HepG2 (cell line): ENCODE measurements at regions not wholly inside any gene's neighbourhood (a gene's known extent, or its start where the extent isn't known, plus 50 kb on each side); places are given as distances from the start of the nearest gene placed in this dataset.

Source experiments
- ATAC-seq: fragments of 200-7000 bp; cut with Tn5 transposase; 3 replicates; pipeline ENCODE4 v1.9.1; 2020; ENCODE audit warnings: mild to moderate bottlenecking, moderate library complexity
- BruUV-seq: library from RNA; stranded (reverse); fragments of 400-500 nt; replicated peaks from 2 replicates; lab custom pipeline; 2021; lab: Mats Ljungman, UMichigan
- CTCF ChIA-PET: fragments of 300-600 bp; formaldehyde crosslinking; extraction: SDS; loops from one replicate; lab custom pipeline; 2021; ENCODE audit warnings: low total read pairs, inconsistent platforms, low intra/inter-chr PET ratio; lab: Yijun Ruan, JAX
- POLR2A ChIA-PET: fragments of 350-600 bp; sonication (Branson Sonifier 250); formaldehyde crosslinking; loops from one replicate; lab custom pipeline; 2020; ENCODE audit warnings: antibody characterized with exemption, inconsistent platforms; lab: Yijun Ruan, JAX
- DNase-seq: peaks from one replicate; pipeline ENCODE4 v3.0.0-alpha.2; 2015; ENCODE audit warnings: low spot score
- FAIRE-seq: peaks from 3 replicates; lab custom pipeline; 2011; peaks lifted over from hg19 to GRCh38; lab: Jason Lieb, UNC
- H2AFZ ChIP-seq: one replicate; pipeline ENCODE4 v1.6.1; 2011; ENCODE audit warnings: low read length, inconsistent platforms
- H3K27ac ChIP-seq: fragments of 300-600 bp; 3 replicates; pipeline ENCODE4 v1.8.0; 2011; ENCODE audit warnings: mixed run types, mild to moderate bottlenecking, mixed read lengths, low read length, inconsistent platforms; ENCODE audit not compliant: insufficient read depth; ENCODE audit errors: extremely low read length
- H3K27me3 ChIP-seq, 2 experiments: fragments of 200-600 bp in 1 of 2; 2 replicates in 1 of 2; 3 replicates in 1 of 2; pipeline versions ENCODE4 v1.6.0 to v1.8.0; 2011; ENCODE audit warnings: low read length in 2 of 2, mild to moderate bottlenecking in 2 of 2, moderate library complexity in 2 of 2, inconsistent platforms in 1 of 2; ENCODE audit not compliant: insufficient read depth in 2 of 2, control insufficient read depth in 1 of 2
- H3K36me3 ChIP-seq, 2 experiments: fragments of 200-600 bp in 1 of 2; replicated peaks in 1 of 2; 2 replicates in 1 of 2; 3 replicates in 1 of 2; pipeline versions ENCODE4 v1.5.1 to v1.8.0; 2011; ENCODE audit warnings: low read length in 2 of 2, inconsistent platforms in 1 of 2; ENCODE audit not compliant: insufficient read depth in 2 of 2, control insufficient read depth in 1 of 2
- H3K4me1 ChIP-seq: 2 replicates; pipeline ENCODE4 v1.5.1; 2012; ENCODE audit warnings: low read length, inconsistent platforms; ENCODE audit not compliant: insufficient read depth
- H3K4me2 ChIP-seq: 2 replicates; pipeline ENCODE4 v1.6.0; 2011; ENCODE audit warnings: low read depth, low read length, inconsistent platforms
- H3K4me3 ChIP-seq, 3 experiments: fragments of 200-600 bp in 1 of 3; sonication (generic), shearing (Covaris generic) in 1 of 3; replicated peaks in 1 of 3; 2 replicates each; pipeline ENCODE4 v1.5.1; 2011 to 2016; ENCODE audit warnings: low read length in 3 of 3, inconsistent platforms in 2 of 3, low read depth in 2 of 3, mild to moderate bottlenecking in 2 of 3, control low read depth in 1 of 3, mixed read lengths in 1 of 3; ENCODE audit not compliant: insufficient read depth in 1 of 3
- H3K79me2 ChIP-seq: one replicate; pipeline ENCODE4 v1.6.1; 2011; ENCODE audit warnings: low read length, inconsistent platforms; ENCODE audit not compliant: insufficient read depth
- H3K9ac ChIP-seq: 2 replicates; pipeline ENCODE4 v1.6.0; 2011; ENCODE audit warnings: mild to moderate bottlenecking, low read depth, low read length, inconsistent platforms; ENCODE audit not compliant: insufficient read depth
- H3K9me3 ChIP-seq: 2 replicates; pipeline ENCODE4 v1.5.1; 2012; ENCODE audit warnings: mild to moderate bottlenecking, low read length
- H4K20me1 ChIP-seq: 2 replicates; pipeline ENCODE4 v1.6.0; 2011; ENCODE audit warnings: inconsistent platforms, mild to moderate bottlenecking, low read length, moderate library complexity; ENCODE audit not compliant: insufficient read depth
- BCL3 ChIP-seq: sonication (generic); formaldehyde crosslinking; IDR thresholded peaks from 2 replicates; pipeline ENCODE4 v1.5.1; 2020; ENCODE audit warnings: mild to moderate bottlenecking, missing genetic modification reagents, moderate library complexity
- GMEB1 ChIP-seq: sonication (generic); formaldehyde crosslinking; IDR thresholded peaks from 2 replicates; pipeline ENCODE4 v1.5.1; 2020; ENCODE audit warnings: missing genetic modification reagents, mild to moderate bottlenecking, borderline replicate concordance
- NFYB ChIP-seq: sonication (generic); formaldehyde crosslinking; IDR thresholded peaks from 2 replicates; pipeline ENCODE4 v1.4.0; 2020; ENCODE audit warnings: missing genetic modification reagents
- SAP130 ChIP-seq: IDR thresholded peaks from 2 replicates; pipeline ENCODE4 v1.6.1; 2016; ENCODE audit warnings: low read depth
- SMAD9 ChIP-seq: sonication (generic); formaldehyde crosslinking; IDR thresholded peaks from 2 replicates; pipeline ENCODE4 v1.5.1; 2020; ENCODE audit warnings: mild to moderate bottlenecking, missing genetic modification reagents
- SPEN ChIP-seq: sonication (generic); formaldehyde crosslinking; IDR thresholded peaks from 2 replicates; pipeline ENCODE4 v1.5.1; 2020; ENCODE audit warnings: low read depth, mild to moderate bottlenecking, missing genetic modification reagents
- TBL1XR1 ChIP-seq: fragments of 150-350 bp; IDR thresholded peaks from 2 replicates; pipeline ENCODE4 v1.6.1; 2014; ENCODE audit warnings: borderline replicate concordance, low read length; ENCODE audit not compliant: partially characterized antibody
- ZBTB1 ChIP-seq: sonication (generic); formaldehyde crosslinking; IDR thresholded peaks from 2 replicates; pipeline ENCODE4 v1.4.0; 2020; ENCODE audit warnings: missing genetic modification reagents, borderline replicate concordance
- ZBTB44 ChIP-seq: sonication (generic); formaldehyde crosslinking; IDR thresholded peaks from 2 replicates; pipeline ENCODE4 v1.4.0; 2020; ENCODE audit warnings: missing genetic modification reagents
- ZGPAT ChIP-seq: IDR thresholded peaks from 2 replicates; pipeline ENCODE4 v1.6.1; 2016; ENCODE audit warnings: mild to moderate bottlenecking
- ZNF432 ChIP-seq: sonication (generic); formaldehyde crosslinking; IDR thresholded peaks from 2 replicates; pipeline ENCODE4 v1.5.0; 2020; ENCODE audit warnings: missing genetic modification reagents, mild to moderate bottlenecking, borderline replicate concordance
- ZNF451 ChIP-seq: sonication (generic); formaldehyde crosslinking; IDR thresholded peaks from 2 replicates; pipeline ENCODE4 v1.5.0; 2020; ENCODE audit warnings: mild to moderate bottlenecking, missing genetic modification reagents
- ZNF563 ChIP-seq: sonication (generic); formaldehyde crosslinking; IDR thresholded peaks from 2 replicates; pipeline ENCODE4 v1.8.0; 2022; ENCODE audit warnings: mild to moderate bottlenecking, moderate library complexity, missing genetic modification reagents
- ZNF652 ChIP-seq: IDR thresholded peaks from 2 replicates; pipeline ENCODE4 v1.6.1; 2016; ENCODE audit warnings: low read depth, borderline replicate concordance
- ZXDC ChIP-seq: sonication (generic); formaldehyde crosslinking; IDR thresholded peaks from 2 replicates; pipeline ENCODE4 v1.5.0; 2020; ENCODE audit warnings: mild to moderate bottlenecking, missing genetic modification reagents
- WGBS: methylation state at CpG from one replicate; pipeline ENCODE4 v1.1.6; 2017; ENCODE audit warnings: low lambda C conversion rate; 5-methylcytosine and 5-hydroxymethylcytosine counted together
- in situ Hi-C: cut with HindIII; loops from 2 replicates; pipeline ENCODE4 v1.10.0; 2017; ENCODE audit warnings: low pct_unique_long_range_greater_than_20kb; ENCODE audit not compliant: extremely low pct_ligation_motif_present
- intact Hi-C: fragments of 100-400 bp; cut with micrococcal nuclease; formaldehyde crosslinking; loops from one replicate; pipeline ENCODE4 v1.10.0; 2022; ENCODE audit not compliant: unreplicated experiment

DNA sequence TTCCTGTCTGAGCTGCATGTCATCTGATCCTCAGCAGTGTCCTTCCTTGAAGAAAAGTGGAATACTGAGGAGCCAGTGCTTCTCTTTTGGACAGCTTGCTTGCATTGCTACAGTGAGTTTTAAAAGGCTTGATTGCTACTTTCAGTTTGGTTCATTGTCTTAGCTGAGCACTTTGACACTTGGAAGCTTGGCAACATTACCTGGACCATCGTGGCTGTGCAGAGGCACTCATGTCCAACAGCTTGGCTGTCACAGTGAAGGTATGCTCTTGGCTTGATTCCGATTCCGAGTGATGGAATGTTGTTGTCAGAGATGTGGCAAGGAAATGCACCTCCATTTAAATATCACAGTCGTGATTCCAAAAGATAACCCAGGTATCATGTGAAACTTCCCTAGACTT lies 102.4 kb downstream of the FAS start (continued):
- TF ChIP-seq ZNF563 (CRISPR knock-in tag) (no peak), SMAD9 (CRISPR knock-in tag) (no peak), ZNF451 (CRISPR knock-in tag) (no peak), SPEN (CRISPR knock-in tag) (no peak), NFYB (CRISPR knock-in tag) (no peak), ZGPAT (CRISPR knock-in tag) (no peak), SAP130 (CRISPR knock-in tag) (no peak), BCL3 (CRISPR knock-in tag) (no peak)

DNA sequence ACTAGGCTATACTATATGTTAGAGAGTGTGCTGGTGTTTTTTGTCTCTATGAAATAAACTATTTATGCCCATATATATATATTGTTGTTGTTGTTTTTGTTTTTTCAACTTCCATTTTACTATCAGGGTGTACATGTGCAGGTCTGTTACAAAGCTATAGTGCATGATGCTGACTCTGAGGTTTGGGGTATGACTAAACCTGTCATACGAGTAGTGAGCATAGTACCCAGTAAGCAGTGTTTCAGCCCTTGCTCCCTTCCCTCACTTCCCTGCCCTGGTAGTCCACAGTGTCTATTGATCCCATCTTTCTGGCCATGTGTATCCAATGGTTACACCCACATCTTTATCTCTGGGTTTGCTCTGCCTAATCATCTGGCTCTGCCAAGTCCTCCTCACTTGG lies 101.8 kb downstream of the FAS start:
- ChIA-PET CTCF (no interaction called here), POLR2A (no interaction called here)
- no peaks in the 10 kb centered on the region for H4K20me1 ChIP-seq
- intact Hi-C loops: no loop called here
- H3K9me3 ChIP-seq: no peaks in the 10 kb centered on the region
- FAIRE-seq (no peak), ATAC-seq (no peak), DNase-seq (no peak)
- 5% methylated on average over 1 of the region's 1 CpG for WGBS
- H3K36me3 ChIP-seq: no peaks in the 10 kb centered on the region
- H3K27ac ChIP-seq: no peak overlapping the region
- in situ Hi-C loops: no loop called here
- no peaks in the 10 kb centered on the region for H3K4me1 ChIP-seq
- no peaks in the 10 kb centered on the region; a peak in 1 of 5 replicates for H3K27me3 ChIP-seq
- H3K4me3 ChIP-seq: no peak overlapping the region
- H3K4me2 ChIP-seq: no peak overlapping the region
- H3K9ac ChIP-seq: no peak overlapping the region
- no peaks in the 10 kb centered on the region for H3K79me2 ChIP-seq
- H2AFZ ChIP-seq: no peak overlapping the region
- no TSS peak for BruUV-seq
- TF ChIP-seq ZBTB44 (CRISPR knock-in tag) (no peak), ZXDC (CRISPR knock-in tag) (no peak), ZNF652 (CRISPR knock-in tag) (no peak), ZNF432 (CRISPR knock-in tag) (no peak), TBL1XR1 (no peak), ZBTB1 (no peak), GMEB1 (CRISPR knock-in tag) (no peak)
